ENCODE measurements at regions not wholly inside any gene's neighbourhood (a gene's known extent, or its start where the extent isn't known, plus 50 kb on each side); places are given as distances from the start of the nearest gene placed in this dataset.

DNA sequence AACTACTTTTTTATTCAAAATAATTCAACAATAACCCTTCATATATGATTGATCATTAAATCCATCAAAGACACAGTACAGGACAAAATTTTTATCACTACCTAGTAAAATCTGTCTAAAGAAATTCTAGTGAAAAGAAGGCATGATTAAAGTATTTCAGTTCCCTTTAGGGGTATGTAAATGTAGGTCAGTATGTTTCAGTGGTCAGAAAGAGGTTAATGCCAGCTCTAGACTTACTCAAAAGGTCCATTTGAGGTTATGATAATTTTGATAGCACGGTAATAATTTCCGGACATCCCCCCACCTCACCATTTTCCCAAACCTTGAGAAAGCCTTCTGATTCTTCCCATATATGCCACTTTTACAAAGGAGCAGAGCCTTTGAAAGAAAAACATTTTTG is 193.5 kb upstream of the ID4 start:
- TF ChIP-seq, protein P1, sequence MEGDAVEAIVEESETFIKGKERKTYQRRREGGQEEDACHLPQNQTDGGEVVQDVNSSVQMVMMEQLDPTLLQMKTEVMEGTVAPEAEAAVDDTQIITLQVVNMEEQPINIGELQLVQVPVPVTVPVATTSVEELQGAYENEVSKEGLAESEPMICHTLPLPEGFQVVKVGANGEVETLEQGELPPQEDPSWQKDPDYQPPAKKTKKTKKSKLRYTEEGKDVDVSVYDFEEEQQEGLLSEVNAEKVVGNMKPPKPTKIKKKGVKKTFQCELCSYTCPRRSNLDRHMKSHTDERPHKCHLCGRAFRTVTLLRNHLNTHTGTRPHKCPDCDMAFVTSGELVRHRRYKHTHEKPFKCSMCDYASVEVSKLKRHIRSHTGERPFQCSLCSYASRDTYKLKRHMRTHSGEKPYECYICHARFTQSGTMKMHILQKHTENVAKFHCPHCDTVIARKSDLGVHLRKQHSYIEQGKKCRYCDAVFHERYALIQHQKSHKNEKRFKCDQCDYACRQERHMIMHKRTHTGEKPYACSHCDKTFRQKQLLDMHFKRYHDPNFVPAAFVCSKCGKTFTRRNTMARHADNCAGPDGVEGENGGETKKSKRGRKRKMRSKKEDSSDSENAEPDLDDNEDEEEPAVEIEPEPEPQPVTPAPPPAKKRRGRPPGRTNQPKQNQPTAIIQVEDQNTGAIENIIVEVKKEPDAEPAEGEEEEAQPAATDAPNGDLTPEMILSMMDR (conservative IDR thresholded peaks at IDR 0.05): no peak
- TF ChIP-seq ZFX (IDR thresholded peaks at IDR 0.05): no peak

DNA sequence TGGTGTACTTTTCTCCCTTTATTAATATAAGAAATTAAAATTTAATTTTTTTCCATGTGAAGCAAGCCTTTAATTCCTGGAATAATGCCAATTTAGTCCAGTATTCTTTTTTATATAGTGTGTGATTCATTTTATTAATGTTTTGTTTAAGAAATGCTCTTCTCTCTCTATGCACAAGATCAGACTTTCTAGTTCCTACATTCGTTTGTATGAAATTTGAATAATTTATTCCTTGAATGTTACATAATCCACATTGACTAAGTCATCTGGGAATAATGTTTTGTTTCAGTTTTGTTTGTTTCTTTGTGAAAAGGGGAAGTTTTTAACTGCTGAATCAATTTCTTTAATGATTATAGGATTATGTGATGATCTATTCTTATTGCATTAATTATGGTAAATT is 181.4 kb upstream of the ID4 start:
- TF ChIP-seq, protein P1 (conservative IDR thresholded peaks at IDR 0.05): no peak
- TF ChIP-seq ZFX (IDR thresholded peaks at IDR 0.05): no peak
- H3K27ac ChIP-seq: no peak overlapping the region

More for the DNA sequence above, 193.5 kb upstream of the ID4 start:
- no peak overlapping the region for H3K27ac ChIP-seq

DNA sequence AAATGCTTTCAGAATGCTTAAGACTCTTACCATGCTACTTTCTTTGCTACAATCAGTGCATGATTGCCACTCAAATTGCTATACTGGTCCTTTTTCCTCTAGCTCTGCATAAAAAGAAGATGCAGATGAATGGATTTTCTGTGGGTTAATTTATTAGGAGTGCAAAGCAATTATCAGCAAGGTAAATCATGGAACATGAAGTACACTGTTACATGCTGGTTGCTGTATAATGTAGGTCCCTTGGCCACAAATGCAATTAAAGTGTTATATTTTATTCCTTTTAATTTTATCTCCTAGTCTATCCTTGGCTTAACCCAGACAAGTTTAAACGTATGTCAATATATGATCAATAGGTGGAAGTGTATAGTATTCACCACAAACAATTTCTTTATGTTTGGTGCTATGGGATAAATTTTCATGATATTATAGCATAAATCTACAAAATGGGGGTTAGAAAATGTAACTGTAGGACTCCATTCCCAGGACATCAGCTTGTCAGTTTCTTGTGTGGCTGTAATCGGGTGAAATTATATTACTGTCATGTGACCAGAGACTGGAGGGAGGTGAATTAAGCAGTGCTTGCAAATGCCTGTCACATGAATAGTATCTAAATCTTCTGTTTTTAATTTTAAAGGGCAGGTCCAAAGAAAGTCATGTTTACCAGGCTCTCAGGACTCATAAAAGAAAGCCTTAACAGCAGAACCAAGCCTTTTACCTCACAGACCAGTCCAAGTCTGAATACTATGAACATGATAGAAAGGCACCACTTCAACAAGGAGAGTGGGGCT is 176.9 kb upstream of the ID4 start:
- H3K27ac ChIP-seq: no peak overlapping the region
- TF ChIP-seq, protein P1 (conservative IDR thresholded peaks at IDR 0.05): no peak
- no peak for TF ChIP-seq ZFX (IDR thresholded peaks at IDR 0.05)

DNA sequence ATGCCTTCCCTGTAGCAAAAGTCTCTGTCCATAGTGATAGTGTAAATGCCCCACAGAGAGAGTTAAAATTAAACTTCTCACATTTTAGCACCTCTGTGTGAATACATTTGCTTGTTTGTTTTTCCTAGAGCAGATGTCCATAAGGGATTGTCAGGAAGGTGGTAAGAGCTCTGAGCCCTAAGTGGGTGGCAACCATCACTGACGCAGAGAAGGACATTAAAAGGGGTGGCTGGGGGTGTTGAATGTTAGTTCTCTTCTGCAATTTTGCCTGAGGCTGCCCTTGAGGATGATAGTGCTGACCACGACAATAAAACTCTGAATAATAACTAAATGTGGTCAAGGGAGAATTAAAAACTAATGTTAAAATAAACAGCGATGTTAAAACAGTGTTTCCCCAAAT is 174.3 kb upstream of the ID4 start:
- no peak overlapping the region for H3K27ac ChIP-seq
- TF ChIP-seq, protein P1 (conservative IDR thresholded peaks at IDR 0.05): no peak
- TF ChIP-seq ZFX (IDR thresholded peaks at IDR 0.05): no peak

DNA sequence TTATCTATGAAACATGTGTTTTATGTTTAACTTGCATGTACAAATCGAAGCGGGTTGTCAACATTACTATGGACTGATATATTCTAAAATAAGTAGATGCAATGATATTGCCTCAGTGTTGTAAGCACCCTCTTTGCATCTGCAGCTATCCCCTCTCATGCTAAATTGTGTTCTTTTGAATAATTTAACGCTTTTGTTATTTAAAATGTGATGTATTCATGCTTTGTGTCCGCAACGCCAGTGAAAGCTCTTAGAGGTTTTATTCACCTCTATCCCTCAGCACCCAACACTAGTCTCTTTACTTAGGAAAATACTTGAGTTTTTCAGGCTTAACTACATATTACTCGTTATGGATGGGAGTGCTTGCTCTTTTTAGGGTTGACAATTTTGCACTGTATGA is 173.7 kb upstream of the ID4 start:
- TF ChIP-seq ZFX (IDR thresholded peaks at IDR 0.05): no peak
- TF ChIP-seq, protein P1 (conservative IDR thresholded peaks at IDR 0.05): no peak
- H3K27ac ChIP-seq: no peak overlapping the region

DNA sequence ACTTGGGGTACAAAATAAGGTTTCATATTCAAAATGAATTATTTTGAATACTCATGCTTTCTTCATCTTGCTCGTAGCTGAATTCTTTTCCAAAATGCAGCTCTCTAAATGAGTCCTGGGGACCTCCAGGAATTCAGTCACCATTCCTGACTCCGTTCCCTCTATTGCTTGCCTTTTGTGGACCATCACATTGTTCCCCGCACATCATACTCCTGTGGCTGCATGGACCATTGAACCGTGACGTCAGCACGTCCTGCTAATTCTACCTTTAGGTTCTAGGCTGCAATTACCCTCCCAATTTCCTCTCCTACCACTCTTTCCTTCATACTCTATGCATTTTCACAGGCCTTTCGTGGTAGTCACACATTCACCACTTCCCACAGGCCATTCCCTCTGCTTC is 173.1 kb upstream of the ID4 start:
- H3K27ac ChIP-seq: no peak overlapping the region
- TF ChIP-seq, protein P1 (conservative IDR thresholded peaks at IDR 0.05): no peak
- no peak for TF ChIP-seq ZFX (IDR thresholded peaks at IDR 0.05)

DNA sequence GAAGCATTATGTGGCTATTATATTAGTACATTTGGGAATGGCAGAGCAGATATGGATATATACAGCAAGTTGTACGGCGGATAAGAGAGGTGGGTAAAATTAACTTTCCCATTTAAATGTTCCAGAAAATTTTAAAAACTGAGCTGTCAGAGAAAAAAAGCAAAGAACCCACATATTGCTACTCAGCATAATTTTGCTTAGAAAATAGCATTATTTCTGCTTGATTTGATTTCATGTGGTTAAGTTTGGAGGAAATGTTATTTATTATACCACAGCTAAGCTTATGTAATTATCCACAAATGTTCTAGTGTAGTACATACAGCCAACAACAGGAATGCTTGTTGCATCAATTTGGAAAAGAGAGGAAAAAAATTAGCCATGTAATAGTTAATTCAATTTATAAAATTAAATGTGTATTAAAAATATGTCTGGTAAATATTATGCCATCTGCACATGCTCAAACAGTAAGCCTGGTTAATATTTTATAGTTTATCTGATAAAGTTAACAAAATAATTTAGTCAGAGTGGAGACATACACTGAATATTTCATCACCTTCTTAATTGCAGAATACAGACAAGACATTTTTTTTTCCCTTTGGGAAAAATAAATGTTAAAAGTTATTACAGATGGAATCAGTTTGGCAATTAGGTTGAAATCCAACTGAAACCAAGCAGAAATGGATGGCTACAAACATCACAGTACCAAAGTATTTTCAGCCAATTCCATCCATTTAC is 172.1 kb upstream of the ID4 start:
- TF ChIP-seq, protein P1 (conservative IDR thresholded peaks at IDR 0.05): no peak
- TF ChIP-seq ZFX (IDR thresholded peaks at IDR 0.05): no peak
- no peak overlapping the region for H3K27ac ChIP-seq
